MM.1S (cell line): ENCODE measurements at regions not wholly inside any gene's neighbourhood (a gene's known extent, or its start where the extent isn't known, plus 50 kb on each side); places are given as distances from the start of the nearest gene placed in this dataset.

Experiments
- EZH2 ChIP-seq: fragments of 300-600 bp; sonication (generic); optimal IDR thresholded peaks from 2 replicates; pipeline ENCODE3; 2017; ENCODE audit warnings: low read depth, mild to moderate bottlenecking, antibody characterized with exemption, low read length, mixed read lengths
- EZH2phosphoT487 ChIP-seq: fragments of 300-600 bp; sonication (generic); IDR thresholded peaks from 2 replicates; pipeline ENCODE4 v1.6.1; 2018; ENCODE audit warnings: antibody characterized with exemption, low read length
- TF ChIP-seq, protein P1 (sequence below): fragments of 300-600 bp; sonication (generic); IDR thresholded peaks from 2 replicates; pipeline ENCODE4 v1.5.1; 2016; ENCODE audit warnings: antibody characterized with exemption, low read length, mixed read lengths

DNA sequence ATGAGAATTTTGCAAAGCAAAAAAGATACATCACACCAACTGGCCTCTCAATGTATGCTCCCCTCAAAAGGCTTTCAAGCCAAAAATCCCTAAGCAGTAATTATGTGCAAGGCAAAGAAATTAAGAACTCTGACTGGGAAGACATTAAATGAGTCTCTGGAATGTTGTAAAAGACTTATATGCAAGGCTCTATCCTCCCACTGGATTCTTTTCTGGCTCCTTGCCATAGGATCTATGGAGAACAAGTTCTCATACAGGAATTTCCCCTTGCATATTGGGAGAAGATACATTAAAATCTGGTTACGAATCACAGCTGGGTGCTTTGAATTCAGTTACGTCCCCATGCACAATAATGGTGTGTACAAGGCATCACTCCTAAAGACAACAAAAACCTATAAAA lies 73.4 kb upstream of the ATL2 start:
- TF ChIP-seq, protein P1, sequence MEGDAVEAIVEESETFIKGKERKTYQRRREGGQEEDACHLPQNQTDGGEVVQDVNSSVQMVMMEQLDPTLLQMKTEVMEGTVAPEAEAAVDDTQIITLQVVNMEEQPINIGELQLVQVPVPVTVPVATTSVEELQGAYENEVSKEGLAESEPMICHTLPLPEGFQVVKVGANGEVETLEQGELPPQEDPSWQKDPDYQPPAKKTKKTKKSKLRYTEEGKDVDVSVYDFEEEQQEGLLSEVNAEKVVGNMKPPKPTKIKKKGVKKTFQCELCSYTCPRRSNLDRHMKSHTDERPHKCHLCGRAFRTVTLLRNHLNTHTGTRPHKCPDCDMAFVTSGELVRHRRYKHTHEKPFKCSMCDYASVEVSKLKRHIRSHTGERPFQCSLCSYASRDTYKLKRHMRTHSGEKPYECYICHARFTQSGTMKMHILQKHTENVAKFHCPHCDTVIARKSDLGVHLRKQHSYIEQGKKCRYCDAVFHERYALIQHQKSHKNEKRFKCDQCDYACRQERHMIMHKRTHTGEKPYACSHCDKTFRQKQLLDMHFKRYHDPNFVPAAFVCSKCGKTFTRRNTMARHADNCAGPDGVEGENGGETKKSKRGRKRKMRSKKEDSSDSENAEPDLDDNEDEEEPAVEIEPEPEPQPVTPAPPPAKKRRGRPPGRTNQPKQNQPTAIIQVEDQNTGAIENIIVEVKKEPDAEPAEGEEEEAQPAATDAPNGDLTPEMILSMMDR: no peak
- no peak for TF ChIP-seq EZH2phosphoT487
- no peak for TF ChIP-seq EZH2
